ENCODE measurements at regions not wholly inside any gene's neighbourhood (a gene's known extent, or its start where the extent isn't known, plus 50 kb on each side); places are given as distances from the start of the nearest gene placed in this dataset.

DNA sequence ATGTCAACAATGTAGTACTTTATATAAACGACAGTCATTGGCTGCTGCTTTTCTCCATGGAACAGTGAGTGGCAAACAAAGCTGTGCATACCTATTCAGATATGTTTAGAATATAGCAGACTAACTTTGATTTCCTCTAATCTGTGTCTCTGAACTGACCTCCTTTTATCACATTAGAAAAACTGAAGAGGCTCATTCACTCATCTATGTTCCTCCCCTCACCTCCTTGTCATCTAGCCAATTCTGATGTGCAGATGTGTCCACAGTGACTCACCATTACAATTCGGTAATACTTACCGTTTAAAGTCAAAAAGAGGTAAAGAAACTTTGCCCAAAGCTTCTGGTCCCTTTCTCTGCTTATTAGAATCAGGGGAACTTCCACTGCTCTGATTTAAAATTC is 51.5 kb upstream of the RPS13 start:
- H3K4me1 ChIP-seq (ENCODE audit: control insufficient read depth, insufficient read depth, low read length): no peaks in the 10 kb centered on the region
- DNase-seq (ENCODE audit: low read depth, low spot score): no peak
- BruUV-seq (replicated peaks): no TSS peak
- no peak for TF ChIP-seq CTCF (IDR thresholded peaks at IDR 0.05)
- TF ChIP-seq POLR2AphosphoS5 (IDR thresholded peaks at IDR 0.05; ENCODE audit: low read depth, low read length): no peak
- TF ChIP-seq SIN3A (IDR thresholded peaks at IDR 0.05; ENCODE audit: borderline replicate concordance, insufficient read depth, low read depth, low read length): no peak
- no peak for TF ChIP-seq REST (IDR thresholded peaks at IDR 0.05; ENCODE audit: insufficient read depth in 1 of 2, low read depth in 2 of 2, low read length in 1 of 2)
- no peak for TF ChIP-seq TCF7L2 (IDR thresholded peaks at IDR 0.05; ENCODE audit: low read depth, low read length)
- H3K4me3 ChIP-seq (ENCODE audit: low read depth in 2 of 2, low read length in 2 of 2): no peak overlapping the region
- ChIA-PET POLR2A (no interaction called here), CTCF (no interaction called here)
- no peak for ATAC-seq
- in situ Hi-C loops (cut with HindIII; ENCODE audit: low pct_unique_long_range_greater_than_20kb, low sequenced_read_pairs) (no loop called here), intact Hi-C loops (cut with micrococcal nuclease; ENCODE audit: unreplicated experiment) (no loop called here)
- no peak overlapping the region for H3K27ac ChIP-seq (ENCODE audit: low read length)
- no peaks in the 10 kb centered on the region for H3K27me3 ChIP-seq (ENCODE audit: control insufficient read depth, insufficient read depth, low read length)
- H3K36me3 ChIP-seq (ENCODE audit: control insufficient read depth, insufficient read depth, low read length): peaks cover 7% of the 10 kb centered on the region
- H3K9me3 ChIP-seq (ENCODE audit: control insufficient read depth, insufficient read depth, low read depth, low read length): no peaks in the 10 kb centered on the region
